ENCODE measurements at regions not wholly inside any gene's neighbourhood (a gene's known extent, or its start where the extent isn't known, plus 50 kb on each side); places are given as distances from the start of the nearest gene placed in this dataset.

DNA sequence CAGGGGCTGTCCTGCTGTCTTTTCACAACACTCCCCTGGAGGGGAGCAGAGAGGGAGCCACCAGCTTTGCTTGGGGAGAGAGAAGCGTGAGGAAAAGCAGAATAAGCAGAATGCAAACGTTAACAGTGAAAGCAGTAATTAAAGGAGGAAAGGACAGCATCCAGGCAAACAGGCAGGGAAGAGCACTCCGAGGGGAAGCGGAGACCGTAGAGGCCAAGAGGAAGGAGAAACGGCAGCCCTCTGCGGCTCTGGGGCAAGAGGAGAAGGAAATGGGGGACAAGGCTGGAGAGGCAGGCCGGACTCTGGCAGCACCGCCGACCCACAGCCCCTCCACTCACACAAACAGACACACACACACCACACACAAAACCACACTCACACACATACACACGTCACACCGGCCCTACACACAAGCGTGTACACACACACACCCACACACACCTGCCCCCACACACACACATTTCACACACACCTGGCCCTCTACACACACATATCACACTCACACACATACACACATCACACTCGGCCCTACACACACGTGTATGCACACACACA lies 449.8 kb downstream of the SOX6 start:
- TF ChIP-seq POLR2AphosphoS5 (IDR thresholded peaks at IDR 0.05; ENCODE audit: borderline replicate concordance, low read depth, low read length) (no peak), EZH2 (IDR thresholded peaks at IDR 0.05) (no peak), FOXP2 (optimal IDR thresholded peaks at IDR 0.05; ENCODE audit: control extremely low read depth, extremely low read length, insufficient read depth) (no peak)

All from SK-N-MC (cell line).